ENCODE measurements at regions not wholly inside any gene's neighbourhood (a gene's known extent, or its start where the extent isn't known, plus 50 kb on each side); places are given as distances from the start of the nearest gene placed in this dataset.

DNA sequence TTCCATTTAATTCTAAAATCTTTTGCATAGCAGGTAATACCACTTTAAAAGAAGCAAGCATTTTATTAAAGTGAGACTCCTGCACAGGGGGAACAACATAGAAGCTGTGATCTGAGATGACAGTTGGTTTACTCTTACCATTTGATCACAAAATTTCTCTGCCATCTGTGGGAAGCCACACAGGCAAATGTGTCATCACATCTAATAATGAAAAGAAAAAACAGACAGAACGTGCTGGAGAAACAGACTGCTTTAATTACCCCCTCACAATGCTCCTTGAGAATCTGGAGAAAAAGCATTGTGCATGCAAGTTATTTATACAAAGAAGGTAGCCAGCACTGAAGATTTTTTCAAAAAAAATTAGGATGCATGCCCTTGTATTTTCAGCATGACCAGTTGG lies 165.2 kb upstream of the PTER start:
- no peak for TF ChIP-seq POLR2A (IDR thresholded peaks at IDR 0.05; ENCODE audit: low read depth, low read length)
- TF ChIP-seq, protein P1, sequence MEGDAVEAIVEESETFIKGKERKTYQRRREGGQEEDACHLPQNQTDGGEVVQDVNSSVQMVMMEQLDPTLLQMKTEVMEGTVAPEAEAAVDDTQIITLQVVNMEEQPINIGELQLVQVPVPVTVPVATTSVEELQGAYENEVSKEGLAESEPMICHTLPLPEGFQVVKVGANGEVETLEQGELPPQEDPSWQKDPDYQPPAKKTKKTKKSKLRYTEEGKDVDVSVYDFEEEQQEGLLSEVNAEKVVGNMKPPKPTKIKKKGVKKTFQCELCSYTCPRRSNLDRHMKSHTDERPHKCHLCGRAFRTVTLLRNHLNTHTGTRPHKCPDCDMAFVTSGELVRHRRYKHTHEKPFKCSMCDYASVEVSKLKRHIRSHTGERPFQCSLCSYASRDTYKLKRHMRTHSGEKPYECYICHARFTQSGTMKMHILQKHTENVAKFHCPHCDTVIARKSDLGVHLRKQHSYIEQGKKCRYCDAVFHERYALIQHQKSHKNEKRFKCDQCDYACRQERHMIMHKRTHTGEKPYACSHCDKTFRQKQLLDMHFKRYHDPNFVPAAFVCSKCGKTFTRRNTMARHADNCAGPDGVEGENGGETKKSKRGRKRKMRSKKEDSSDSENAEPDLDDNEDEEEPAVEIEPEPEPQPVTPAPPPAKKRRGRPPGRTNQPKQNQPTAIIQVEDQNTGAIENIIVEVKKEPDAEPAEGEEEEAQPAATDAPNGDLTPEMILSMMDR (IDR thresholded peaks at IDR 0.05; ENCODE audit: extremely low read depth in 1 of 2, insufficient read depth in 1 of 2, low read depth in 1 of 2, low read length in 2 of 2): no peak
- no peak for TF ChIP-seq EZH2 (IDR thresholded peaks at IDR 0.05; ENCODE audit: borderline replicate concordance, low read depth, low read length, severe bottlenecking)
- no peak for TF ChIP-seq POLR2AphosphoS5 (IDR thresholded peaks at IDR 0.05; ENCODE audit: insufficient read depth, low read depth, low read length)

Measured in endothelial cell of umbilical vein (primary cell).